Spinal cord (tissue), 9 donors: ENCODE measurements at regions not wholly inside any gene's neighbourhood (a gene's known extent, or its start where the extent isn't known, plus 50 kb on each side); places are given as distances from the start of the nearest gene placed in this dataset.

Experiments
- DNase-seq, 6 donors: peaks; one replicate each; pipeline versions ENCODE4 v3.0.0 to v3.0.0-alpha.2; 2013 to 2015; ENCODE audit warnings: low spot score in 6 of 6, low read depth in 4 of 6
- H3K27ac ChIP-seq: one replicate; pipeline ENCODE4 v1.5.1; 2013; ENCODE audit warnings: low read depth, low read length, control low read depth
- H3K27me3 ChIP-seq: one replicate; pipeline ENCODE4 v1.6.1; 2013; ENCODE audit warnings: low read length; ENCODE audit not compliant: control insufficient read depth, insufficient read depth
- H3K36me3 ChIP-seq: one replicate; pipeline ENCODE4 v1.6.1; 2013; ENCODE audit warnings: low read length; ENCODE audit not compliant: control insufficient read depth, insufficient read depth
- H3K4me1 ChIP-seq: one replicate; pipeline ENCODE4 v1.6.1; 2013; ENCODE audit warnings: low read length; ENCODE audit not compliant: control insufficient read depth, insufficient read depth
- H3K4me3 ChIP-seq: one replicate; pipeline ENCODE4 v1.5.1; 2013; ENCODE audit warnings: low read depth, low read length, control low read depth
- H3K9me3 ChIP-seq: one replicate; pipeline ENCODE4 v1.6.1; 2013; ENCODE audit warnings: low read length; ENCODE audit not compliant: control insufficient read depth, insufficient read depth
- WGBS: methylation state at CpG from one replicate; pipeline ENCODE4 v1.1.5; 2013; ENCODE audit warnings: missing lambda C conversion rate; ENCODE audit not compliant: insufficient coverage; 5-methylcytosine and 5-hydroxymethylcytosine counted together
- donor health status: healthy.

DNA sequence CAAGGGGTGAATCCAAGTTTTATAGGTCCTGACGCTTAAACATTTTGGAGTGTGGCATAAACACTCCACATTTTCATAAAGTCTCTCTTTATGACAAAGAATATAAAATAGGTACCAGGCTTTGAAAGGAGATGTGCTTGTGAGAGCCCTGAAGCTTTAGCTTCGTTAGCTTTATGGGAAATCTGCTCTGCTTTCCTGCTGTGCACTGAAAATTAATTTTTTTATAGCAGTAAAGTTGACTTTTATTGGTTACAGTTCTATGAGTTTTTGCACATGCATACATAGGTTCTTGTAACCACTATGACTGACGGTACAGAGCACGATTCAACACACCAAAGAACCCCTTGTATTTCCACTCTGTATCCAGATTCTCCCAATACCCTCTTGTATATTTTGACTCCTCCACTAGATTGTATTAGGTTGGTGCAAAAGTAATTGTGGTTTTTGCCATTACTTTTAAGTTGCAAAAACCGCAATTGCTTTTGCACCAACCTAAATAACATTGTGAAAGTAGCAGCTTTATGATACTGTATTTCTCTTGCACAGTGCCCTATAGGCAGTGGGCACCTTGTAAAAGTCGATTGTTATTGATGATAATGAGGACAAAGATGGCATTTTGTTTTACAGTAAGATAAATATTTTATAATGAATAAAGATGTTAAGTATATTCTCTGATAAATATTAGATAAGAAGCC lies 145.2 kb upstream of the AKIRIN2 start:
- Histone ChIP-seq H3K27ac (no peak overlapping the region), H3K4me1 (no peaks in the 10 kb centered on the region), H3K36me3 (no peaks in the 10 kb centered on the region), H3K4me3 (no peak overlapping the region), H3K27me3 (no peaks in the 10 kb centered on the region), H3K9me3 (no peaks in the 10 kb centered on the region)
- peak in 1 of 6 donors; percentile 75 for DNase-seq
- no CpG with 5 or more reads among the region's 6 CpGs for WGBS

DNA sequence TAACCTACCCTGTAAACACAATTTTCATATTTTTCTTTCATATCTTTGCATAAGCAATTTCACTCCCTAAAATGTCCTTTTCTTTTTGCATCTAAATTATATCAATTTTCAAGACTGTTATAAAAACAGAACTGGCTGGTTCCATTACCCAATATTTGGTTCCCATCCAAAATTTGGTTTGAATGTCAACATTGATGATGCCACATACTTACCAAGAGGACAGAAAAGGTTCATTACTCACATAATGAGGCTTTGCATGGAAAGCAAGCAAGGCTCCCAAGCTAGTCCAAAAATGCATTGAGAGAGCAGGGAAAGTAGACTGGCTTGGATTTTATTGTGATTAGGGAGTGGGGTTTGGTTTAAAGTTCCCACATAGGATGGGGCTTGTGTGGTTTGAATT lies 144.4 kb upstream of the AKIRIN2 start:
- H3K36me3 ChIP-seq = no peaks in the 10 kb centered on the region
- H3K27me3 ChIP-seq = no peaks in the 10 kb centered on the region
- no peaks in the 10 kb centered on the region for H3K9me3 ChIP-seq
- no peaks in the 10 kb centered on the region for H3K4me1 ChIP-seq
- no peak for DNase-seq
- H3K27ac ChIP-seq = no peak overlapping the region
- no peak overlapping the region for H3K4me3 ChIP-seq

DNA sequence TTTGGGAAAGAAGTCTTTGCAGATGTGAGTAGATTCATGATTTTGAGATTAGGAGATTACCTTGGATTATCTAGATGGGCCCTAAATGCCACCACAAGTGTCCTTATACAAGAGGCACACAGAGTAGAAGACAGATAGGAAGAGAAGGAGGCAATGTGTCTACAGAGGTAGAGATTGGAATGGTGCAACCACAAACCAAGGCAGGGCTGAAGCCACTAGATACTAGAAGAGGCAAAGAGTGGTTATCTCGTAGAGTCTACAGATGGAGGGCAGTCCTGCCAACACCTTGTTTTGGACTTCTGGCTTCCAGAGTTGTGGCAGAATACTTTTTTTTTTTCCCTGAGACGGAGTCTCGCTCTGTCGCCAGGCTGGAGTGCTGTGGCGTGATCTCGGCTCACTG lies 138.3 kb upstream of the AKIRIN2 start:
- no peaks in the 10 kb centered on the region for H3K36me3 ChIP-seq
- no peak overlapping the region for H3K27ac ChIP-seq
- no peak overlapping the region for H3K4me3 ChIP-seq
- H3K27me3 ChIP-seq = no peaks in the 10 kb centered on the region
- H3K4me1 ChIP-seq = no peaks in the 10 kb centered on the region
- DNase-seq = no peak
- H3K9me3 ChIP-seq = no peaks in the 10 kb centered on the region
- WGBS = 97% methylated on average over 6 of the region's 6 CpGs

DNA sequence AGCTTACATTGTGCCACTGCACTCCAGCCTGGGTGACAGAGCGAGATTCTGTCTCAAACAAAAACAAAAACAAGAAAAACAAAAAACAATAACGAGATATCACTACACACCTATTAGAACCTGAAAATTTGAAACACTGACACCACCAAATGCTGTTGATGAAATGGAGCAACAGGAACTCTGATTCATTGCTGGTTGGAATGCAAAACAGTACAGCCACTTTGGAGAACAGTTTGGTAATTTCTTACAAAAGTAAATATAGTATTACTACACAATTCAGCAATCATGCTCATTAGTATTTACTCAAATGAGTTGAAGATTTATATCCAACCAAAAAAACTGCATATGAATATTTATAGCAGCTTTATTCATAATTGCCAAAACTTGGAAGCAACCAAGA lies 135.8 kb upstream of the AKIRIN2 start:
- WGBS = no CpG with 5 or more reads among the region's 2 CpGs

DNA sequence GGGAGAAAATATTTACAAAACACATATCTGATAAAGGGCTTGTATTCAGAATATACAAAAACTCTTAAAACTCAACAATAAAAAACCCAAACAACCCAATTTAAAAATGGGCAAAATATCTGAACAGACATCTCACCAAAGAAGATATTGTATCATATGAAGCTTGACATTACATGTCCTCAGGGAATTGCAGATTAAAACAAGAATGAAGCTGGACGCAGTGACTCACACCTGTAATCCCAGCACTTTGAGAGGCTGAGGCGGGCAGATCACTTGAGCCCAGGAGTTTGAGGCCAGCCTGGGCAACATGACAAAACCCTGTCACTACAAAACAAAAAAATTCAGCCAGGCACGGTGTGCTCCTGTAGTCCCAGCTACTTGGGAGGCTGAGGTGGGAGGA lies 135.4 kb upstream of the AKIRIN2 start:
- Histone ChIP-seq H3K4me3 (no peak overlapping the region), H3K27ac (no peak overlapping the region), H3K9me3 (no peaks in the 10 kb centered on the region), H3K36me3 (no peaks in the 10 kb centered on the region), H3K27me3 (no peaks in the 10 kb centered on the region), H3K4me1 (no peaks in the 10 kb centered on the region)
- DNase-seq = no peak
- 94% methylated on average over 2 of the region's 3 CpGs for WGBS

More for the DNA sequence above, 135.8 kb upstream of the AKIRIN2 start:
- Histone ChIP-seq H3K4me3 (no peak overlapping the region), H3K4me1 (no peaks in the 10 kb centered on the region), H3K9me3 (no peaks in the 10 kb centered on the region), H3K27me3 (no peaks in the 10 kb centered on the region), H3K27ac (no peak overlapping the region), H3K36me3 (no peaks in the 10 kb centered on the region)
- DNase-seq = no peak

DNA sequence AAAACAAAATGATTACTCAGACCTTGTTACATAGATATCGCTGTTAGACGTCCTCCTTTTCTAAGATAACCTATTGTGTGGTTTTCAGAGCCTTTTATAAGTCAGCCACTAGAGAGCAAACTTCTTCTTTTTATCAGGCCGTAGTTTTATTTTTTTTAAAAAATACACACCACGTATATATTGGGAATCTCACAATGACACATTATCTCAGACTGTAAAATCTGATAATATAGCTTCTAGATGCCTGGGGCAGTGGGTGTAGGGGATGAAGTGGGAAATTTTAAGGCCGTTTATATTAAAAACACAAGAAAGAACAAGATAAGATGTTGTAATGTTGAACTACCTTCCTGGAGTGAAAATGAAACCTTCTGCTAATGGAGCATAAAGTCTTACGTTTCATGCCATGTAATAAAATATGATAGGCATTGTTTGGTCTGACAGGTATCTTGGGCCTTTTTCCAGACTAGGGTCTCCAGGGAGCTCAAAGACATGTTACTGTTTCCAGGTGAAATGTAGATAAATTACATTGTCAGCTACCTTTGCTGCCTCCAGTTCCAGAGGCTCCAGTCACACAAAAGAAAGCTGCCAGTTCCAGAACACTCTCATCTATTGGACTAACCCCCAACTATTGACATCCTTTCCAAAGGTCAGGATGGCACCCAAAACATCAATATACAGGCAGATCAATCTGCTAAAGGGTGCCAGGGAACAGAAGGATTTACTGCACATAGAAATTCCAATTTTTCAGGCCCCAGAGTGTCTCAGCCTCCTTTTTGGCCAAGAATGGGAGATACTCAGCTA lies 130.2 kb upstream of the AKIRIN2 start:
- H3K27me3 ChIP-seq = no peaks in the 10 kb centered on the region
- H3K4me1 ChIP-seq = no peaks in the 10 kb centered on the region
- H3K36me3 ChIP-seq = no peaks in the 10 kb centered on the region
- DNase-seq = peak in 5 of 6 donors; percentile 6 to 87 (median 23)
- 40% methylated on average over 1 of the region's 6 CpGs for WGBS
- H3K4me3 ChIP-seq = peak overlapping the region; percentile 32
- H3K27ac ChIP-seq = no peak overlapping the region
- no peaks in the 10 kb centered on the region for H3K9me3 ChIP-seq

DNA sequence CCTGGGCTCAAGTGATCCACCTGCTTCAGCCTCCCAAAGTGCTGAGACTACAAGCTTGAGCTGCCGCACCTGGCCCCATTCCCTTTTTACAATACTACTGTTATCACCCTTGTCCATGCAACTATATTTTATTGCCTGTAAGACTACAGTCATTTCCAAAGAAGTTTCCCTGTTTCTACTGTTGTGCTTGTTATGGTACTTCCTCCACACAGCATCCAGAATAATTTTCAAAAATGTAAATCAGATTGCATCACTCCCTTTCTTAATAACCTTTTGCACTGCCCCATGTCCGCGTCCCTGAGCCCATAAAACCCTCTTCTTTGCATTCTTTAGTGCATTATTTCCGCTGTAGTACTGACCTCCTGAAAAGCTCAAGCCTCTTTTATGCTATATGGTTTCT lies 128.9 kb upstream of the AKIRIN2 start:
- Histone ChIP-seq H3K4me3 (no peak overlapping the region), H3K9me3 (no peaks in the 10 kb centered on the region), H3K4me1 (no peaks in the 10 kb centered on the region), H3K27ac (no peak overlapping the region), H3K36me3 (no peaks in the 10 kb centered on the region), H3K27me3 (no peaks in the 10 kb centered on the region)
- WGBS = 84% methylated on average over 3 of the region's 4 CpGs
- DNase-seq = no peak

DNA sequence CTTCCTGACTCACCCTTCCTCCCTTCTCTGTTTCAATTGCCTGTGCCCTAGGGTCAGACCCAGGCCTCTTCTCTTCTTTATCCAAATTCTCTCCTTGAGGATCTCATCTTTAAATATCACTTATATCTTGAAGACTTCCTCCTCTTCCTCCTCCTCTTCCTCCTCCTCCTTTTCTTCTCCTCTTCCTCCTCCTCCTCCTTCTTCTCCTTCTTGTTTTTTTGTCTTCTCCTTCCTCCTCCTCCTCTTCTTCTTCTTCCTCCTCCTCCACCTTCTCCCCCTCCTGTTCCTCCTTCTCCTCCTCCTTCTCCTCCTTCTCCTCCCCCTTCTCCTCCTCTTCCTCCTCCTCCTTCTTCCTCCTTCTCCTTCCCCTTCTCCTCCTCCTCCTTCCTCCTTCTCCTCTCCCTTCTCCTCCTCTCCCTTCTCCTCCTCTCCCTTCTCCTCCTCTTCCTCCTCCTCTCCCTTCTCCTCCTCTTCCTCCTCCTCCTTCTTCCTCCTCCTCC lies 127.6 kb upstream of the AKIRIN2 start:
- H3K27me3 ChIP-seq = no peaks in the 10 kb centered on the region
- no peak for DNase-seq
- H3K4me1 ChIP-seq = no peaks in the 10 kb centered on the region
- H3K27ac ChIP-seq = no peak overlapping the region
- H3K4me3 ChIP-seq = no peak overlapping the region
- H3K9me3 ChIP-seq = no peaks in the 10 kb centered on the region
- no peaks in the 10 kb centered on the region for H3K36me3 ChIP-seq

DNA sequence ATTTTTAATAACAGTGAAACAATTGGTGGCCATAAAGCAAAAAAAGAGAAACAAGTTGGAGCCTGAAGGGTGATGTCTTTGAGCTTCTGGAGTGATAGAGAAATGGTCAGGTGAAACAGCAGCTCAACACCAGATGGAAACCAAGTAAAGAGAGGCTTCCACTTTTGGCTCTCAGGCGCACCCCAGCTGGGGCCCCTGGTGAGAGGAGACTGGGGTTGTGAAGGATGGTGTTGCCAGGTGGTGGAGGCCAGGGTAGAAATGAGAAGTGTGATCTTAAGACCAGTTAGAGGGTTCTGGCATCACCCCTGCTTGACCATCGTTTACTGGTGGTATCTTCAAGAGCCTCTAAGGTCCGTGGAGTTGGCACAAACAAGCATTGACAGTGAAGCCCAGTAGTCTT lies 126.0 kb upstream of the AKIRIN2 start:
- no peaks in the 10 kb centered on the region for H3K27me3 ChIP-seq
- DNase-seq = no peak
- no peaks in the 10 kb centered on the region for H3K36me3 ChIP-seq
- H3K9me3 ChIP-seq = no peaks in the 10 kb centered on the region
- H3K4me3 ChIP-seq = no peak overlapping the region
- no peaks in the 10 kb centered on the region for H3K4me1 ChIP-seq
- H3K27ac ChIP-seq = no peak overlapping the region
- WGBS = 92% methylated on average over 3 of the region's 3 CpGs

DNA sequence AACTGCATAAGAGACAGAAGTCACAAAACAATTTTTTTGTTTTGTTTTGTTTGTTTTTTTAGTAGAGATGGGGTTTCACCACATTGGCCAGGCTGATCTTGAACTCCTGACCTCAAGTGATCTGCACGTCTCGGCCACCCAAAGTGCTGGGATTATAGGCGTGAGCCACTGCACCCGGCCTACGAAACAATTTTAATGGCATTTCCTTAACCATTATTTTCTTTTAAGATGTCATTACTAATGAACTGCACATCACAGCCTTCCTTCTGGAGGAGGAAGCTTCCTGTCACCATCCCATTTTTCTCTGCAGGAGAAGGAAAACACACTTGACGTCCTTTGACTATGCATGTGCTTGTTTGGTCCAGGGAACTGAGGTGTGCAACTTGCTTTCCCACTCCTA lies 125.3 kb upstream of the AKIRIN2 start:
- Histone ChIP-seq H3K4me3 (no peak overlapping the region), H3K27me3 (no peaks in the 10 kb centered on the region), H3K36me3 (no peaks in the 10 kb centered on the region), H3K4me1 (no peaks in the 10 kb centered on the region), H3K27ac (no peak overlapping the region), H3K9me3 (no peaks in the 10 kb centered on the region)
- WGBS = 77% methylated on average over 6 of the region's 6 CpGs
- DNase-seq = no peak
